ENCODE measurements at regions not wholly inside any gene's neighbourhood (a gene's known extent, or its start where the extent isn't known, plus 50 kb on each side); places are given as distances from the start of the nearest gene placed in this dataset.

DNA sequence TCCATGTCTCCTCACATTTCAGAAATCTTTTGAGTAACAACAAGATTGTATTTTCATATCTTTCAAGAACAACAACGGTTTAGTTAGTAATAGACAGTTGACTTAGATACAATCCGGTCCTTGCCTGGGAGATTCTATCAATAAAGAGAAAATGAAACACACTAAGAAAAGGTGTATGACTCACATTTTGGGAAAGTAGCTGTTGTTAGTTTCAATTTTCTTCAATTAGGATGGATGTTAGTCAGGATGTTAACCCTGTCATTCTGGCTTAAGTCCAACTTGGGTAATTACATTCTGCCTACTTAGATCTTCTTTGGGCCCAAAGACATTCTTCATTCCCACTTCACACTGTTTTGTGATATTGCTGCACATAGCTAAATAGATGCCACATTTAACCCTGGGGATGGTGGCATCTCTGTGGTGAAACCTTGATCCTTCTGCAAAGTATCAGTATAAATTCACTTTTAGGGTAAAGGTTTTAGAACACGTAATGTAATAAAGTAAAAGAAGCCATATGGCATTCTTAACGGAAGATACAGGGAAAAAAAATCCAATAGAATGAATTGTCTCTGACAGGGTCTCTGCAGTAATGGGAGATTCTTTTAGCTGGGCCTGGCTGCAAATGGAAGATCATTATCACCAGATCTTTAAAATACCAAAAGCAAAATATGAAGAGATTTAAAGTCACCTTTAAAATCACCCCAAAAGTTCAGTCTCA lies 365.5 kb downstream of the FIGN start:
- DNase-seq (ENCODE audit: low read depth), result peak; percentile 28
- no peak overlapping the region for H3K4me3 ChIP-seq (ENCODE audit: control insufficient read depth, low read depth, low read length)

DNA sequence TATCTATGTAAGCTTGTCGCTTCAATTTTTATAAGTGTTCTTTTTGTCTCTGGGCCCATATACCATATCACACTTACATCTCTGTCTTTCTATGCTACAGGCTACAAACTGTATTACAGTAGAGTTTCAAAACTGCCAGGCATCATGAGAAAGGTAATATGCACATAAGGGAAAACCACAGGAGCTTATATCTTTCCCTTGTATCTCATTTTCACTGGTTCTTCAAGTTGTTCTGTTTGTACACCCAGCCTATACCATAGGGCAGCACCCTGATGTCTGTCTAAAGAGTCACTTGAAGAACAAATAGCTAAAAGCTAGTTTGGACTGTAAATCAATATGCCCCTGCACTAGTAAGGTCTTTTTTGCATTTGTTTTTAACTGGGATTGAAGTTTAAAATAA lies 366.7 kb downstream of the FIGN start:
- DNase-seq (ENCODE audit: low read depth), result no peak
- TF ChIP-seq, protein P1, sequence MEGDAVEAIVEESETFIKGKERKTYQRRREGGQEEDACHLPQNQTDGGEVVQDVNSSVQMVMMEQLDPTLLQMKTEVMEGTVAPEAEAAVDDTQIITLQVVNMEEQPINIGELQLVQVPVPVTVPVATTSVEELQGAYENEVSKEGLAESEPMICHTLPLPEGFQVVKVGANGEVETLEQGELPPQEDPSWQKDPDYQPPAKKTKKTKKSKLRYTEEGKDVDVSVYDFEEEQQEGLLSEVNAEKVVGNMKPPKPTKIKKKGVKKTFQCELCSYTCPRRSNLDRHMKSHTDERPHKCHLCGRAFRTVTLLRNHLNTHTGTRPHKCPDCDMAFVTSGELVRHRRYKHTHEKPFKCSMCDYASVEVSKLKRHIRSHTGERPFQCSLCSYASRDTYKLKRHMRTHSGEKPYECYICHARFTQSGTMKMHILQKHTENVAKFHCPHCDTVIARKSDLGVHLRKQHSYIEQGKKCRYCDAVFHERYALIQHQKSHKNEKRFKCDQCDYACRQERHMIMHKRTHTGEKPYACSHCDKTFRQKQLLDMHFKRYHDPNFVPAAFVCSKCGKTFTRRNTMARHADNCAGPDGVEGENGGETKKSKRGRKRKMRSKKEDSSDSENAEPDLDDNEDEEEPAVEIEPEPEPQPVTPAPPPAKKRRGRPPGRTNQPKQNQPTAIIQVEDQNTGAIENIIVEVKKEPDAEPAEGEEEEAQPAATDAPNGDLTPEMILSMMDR (conservative IDR thresholded peaks at IDR 0.05; ENCODE audit: control insufficient read depth, insufficient read depth, low read depth, low read length), result no peak
- no peak overlapping the region for H3K4me3 ChIP-seq (ENCODE audit: control insufficient read depth, low read depth, low read length)

More for the DNA sequence above, 365.5 kb downstream of the FIGN start:
- TF ChIP-seq, protein P1 (conservative IDR thresholded peaks at IDR 0.05; ENCODE audit: control insufficient read depth, insufficient read depth, low read depth, low read length), result no peak

DNA sequence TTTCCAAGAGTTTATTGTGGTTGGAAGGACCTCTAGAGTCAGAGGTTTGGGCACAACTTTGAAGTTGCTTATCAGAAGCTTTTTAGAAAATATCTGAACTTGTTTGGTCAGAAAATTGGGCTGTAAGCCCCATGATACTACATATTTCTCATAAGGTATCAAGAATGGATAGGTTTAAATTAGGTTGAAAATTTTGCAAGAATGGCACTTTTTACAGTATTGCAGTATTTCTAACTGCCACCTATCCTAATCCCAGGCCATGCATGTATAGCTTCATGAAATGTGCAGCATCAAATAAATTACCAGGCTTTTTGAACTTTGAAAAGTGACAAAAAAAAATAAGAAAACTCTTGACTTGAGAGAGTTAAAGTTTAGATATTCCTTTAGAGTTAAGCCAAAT lies 367.2 kb downstream of the FIGN start:
- no peak overlapping the region for H3K4me3 ChIP-seq (ENCODE audit: control insufficient read depth, low read depth, low read length)
- TF ChIP-seq, protein P1 (conservative IDR thresholded peaks at IDR 0.05; ENCODE audit: control insufficient read depth, insufficient read depth, low read depth, low read length), result no peak
- DNase-seq (ENCODE audit: low read depth), result no peak

DNA sequence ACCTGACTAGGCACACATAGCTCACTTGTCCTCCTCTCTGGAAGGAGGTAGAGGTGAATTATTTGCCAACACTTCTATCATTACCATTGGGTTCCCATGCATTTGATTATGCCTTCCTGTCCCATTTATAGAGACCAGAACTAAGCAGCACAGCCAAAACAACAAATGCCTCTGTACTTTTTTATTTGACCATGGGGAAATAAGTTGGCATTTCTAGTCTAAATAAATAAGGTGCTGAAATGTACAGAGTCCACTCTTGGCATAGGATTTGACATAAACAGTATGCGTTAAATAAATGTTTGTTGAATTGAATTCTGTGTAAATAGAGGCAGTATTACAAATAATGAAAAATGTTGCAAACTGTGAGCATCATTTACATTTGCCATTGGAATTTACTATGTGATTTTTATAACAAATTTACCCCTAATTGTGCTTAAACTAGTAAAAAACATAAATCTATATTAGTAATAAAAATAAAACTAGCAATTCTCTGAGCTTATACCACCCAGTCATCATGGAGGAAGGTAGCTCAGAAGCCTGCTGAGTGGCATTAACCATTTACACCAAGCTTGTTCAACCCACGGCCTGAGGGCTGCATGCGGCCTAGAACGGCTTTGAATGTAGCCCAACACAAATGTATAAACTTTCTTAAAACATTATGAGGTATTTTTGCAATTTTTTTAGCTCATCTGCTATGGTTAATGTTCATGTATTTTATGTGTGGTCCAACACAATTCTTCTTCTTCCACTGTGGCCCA lies 367.8 kb downstream of the FIGN start:
- H3K4me3 ChIP-seq (ENCODE audit: control insufficient read depth, low read depth, low read length), result no peak overlapping the region
- DNase-seq (ENCODE audit: low read depth), result no peak
- TF ChIP-seq, protein P1 (conservative IDR thresholded peaks at IDR 0.05; ENCODE audit: control insufficient read depth, insufficient read depth, low read depth, low read length), result no peak

DNA sequence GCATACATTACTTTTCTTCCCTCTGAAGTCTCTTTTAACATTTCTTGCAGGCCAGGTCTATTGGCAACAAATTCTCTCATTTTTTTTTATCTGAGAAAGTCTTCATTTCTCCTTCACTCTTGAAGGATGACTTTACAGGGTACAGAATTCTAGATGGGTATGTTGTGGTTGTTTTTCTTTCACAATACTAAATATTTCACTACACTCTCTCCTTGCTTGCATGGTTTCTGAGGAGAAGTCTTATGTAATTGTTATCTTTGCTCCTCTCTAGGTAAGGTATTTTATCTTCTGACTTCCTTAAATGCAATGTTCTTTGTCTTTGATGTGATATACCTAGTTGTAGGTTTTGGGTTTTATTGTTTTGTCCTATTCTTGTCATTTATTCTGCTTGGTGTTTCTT lies 371.1 kb downstream of the FIGN start:
- no peak for DNase-seq (ENCODE audit: low read depth)
- no peak overlapping the region for H3K4me3 ChIP-seq (ENCODE audit: control insufficient read depth, low read depth, low read length)
- TF ChIP-seq, protein P1 (conservative IDR thresholded peaks at IDR 0.05; ENCODE audit: control insufficient read depth, insufficient read depth, low read depth, low read length), result no peak

DNA sequence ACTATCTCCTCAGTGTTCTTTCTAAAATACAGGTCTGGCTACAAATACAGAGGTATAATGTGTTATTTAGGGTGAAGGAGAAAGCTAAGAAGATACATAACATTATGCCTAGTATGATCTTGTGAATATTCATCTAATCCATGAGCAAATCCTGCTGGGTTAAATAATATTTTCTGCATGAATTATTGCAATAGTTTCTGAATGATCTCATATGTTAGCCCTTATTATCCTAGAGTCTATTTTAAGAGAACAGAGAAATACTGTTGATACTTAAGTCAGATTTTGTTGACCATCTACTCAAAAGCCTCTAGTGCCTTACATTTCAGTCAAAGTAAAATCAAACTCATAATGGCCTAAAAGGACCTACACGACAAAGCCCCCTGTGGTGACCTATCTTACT lies 382.3 kb downstream of the FIGN start:
- TF ChIP-seq, protein P1 (conservative IDR thresholded peaks at IDR 0.05; ENCODE audit: control insufficient read depth, insufficient read depth, low read depth, low read length), result no peak
- no peak overlapping the region for H3K4me3 ChIP-seq (ENCODE audit: control insufficient read depth, low read depth, low read length)
- DNase-seq (ENCODE audit: low read depth), result no peak

Measured in fibroblast of mammary gland (primary cell).